GM23248 (cell line): ENCODE measurements at regions not wholly inside any gene's neighbourhood (a gene's known extent, or its start where the extent isn't known, plus 50 kb on each side); places are given as distances from the start of the nearest gene placed in this dataset.

Experiments
- DNase-seq: peaks from one replicate; pipeline ENCODE4 v3.0.0-alpha.2; 2015
- H2AFZ ChIP-seq: fragments of 200-600 bp; sonication (generic); 2 replicates; pipeline ENCODE4 v1.6.1; 2016; ENCODE audit warnings: antibody characterized with exemption
- H3F3A ChIP-seq: fragments of 200-600 bp; sonication (generic); 2 replicates; pipeline ENCODE4 v1.6.1; 2016; ENCODE audit warnings: mild to moderate bottlenecking, antibody characterized with exemption, mixed run types; ENCODE audit not compliant: insufficient read depth
- H3K27ac ChIP-seq: fragments of 200-600 bp; sonication (generic); 2 replicates; pipeline ENCODE4 v1.5.1; 2016; ENCODE audit warnings: mild to moderate bottlenecking
- H3K27me3 ChIP-seq: fragments of 200-600 bp; sonication (generic); replicated peaks from 2 replicates; pipeline ENCODE4 v1.6.1; 2016; ENCODE audit warnings: mild to moderate bottlenecking; ENCODE audit not compliant: insufficient read depth
- H3K36me3 ChIP-seq: fragments of 200-600 bp; sonication (generic); 2 replicates; pipeline ENCODE4 v1.6.1; 2016; ENCODE audit warnings: low read depth, mild to moderate bottlenecking
- H3K4me1 ChIP-seq: fragments of 200-600 bp; sonication (generic); 2 replicates; pipeline ENCODE4 v1.6.1; 2016; ENCODE audit warnings: mild to moderate bottlenecking; ENCODE audit not compliant: insufficient read depth
- H3K4me2 ChIP-seq: fragments of 200-600 bp; sonication (generic); one replicate; pipeline ENCODE4 v1.6.1; 2016; ENCODE audit warnings: mild to moderate bottlenecking; ENCODE audit not compliant: unreplicated experiment
- H3K4me3 ChIP-seq: fragments of 200-600 bp; sonication (generic); 2 replicates; pipeline ENCODE4 v1.5.1; 2016; ENCODE audit warnings: mild to moderate bottlenecking
- H3K79me2 ChIP-seq: fragments of 200-600 bp; sonication (generic); 2 replicates; pipeline ENCODE4 v1.6.1; 2016; ENCODE audit warnings: mild to moderate bottlenecking; ENCODE audit not compliant: insufficient read depth
- H3K9ac ChIP-seq: fragments of 200-600 bp; sonication (generic); 2 replicates; pipeline ENCODE4 v1.6.1; 2016; ENCODE audit warnings: mild to moderate bottlenecking
- H3K9me2 ChIP-seq: fragments of 200-600 bp; sonication (generic); 2 replicates; pipeline ENCODE4 v1.6.1; 2016; ENCODE audit warnings: mixed run types, mild to moderate bottlenecking, moderate library complexity; ENCODE audit not compliant: insufficient read depth
- H3K9me3 ChIP-seq: fragments of 200-600 bp; sonication (generic); one replicate; pipeline ENCODE4 v1.6.1; 2017; ENCODE audit warnings: low read depth
- H4K20me1 ChIP-seq: fragments of 200-600 bp; sonication (generic); 2 replicates; pipeline ENCODE4 v1.6.0; 2016; ENCODE audit not compliant: insufficient read depth
- EZH2 ChIP-seq: fragments of 200-600 bp; sonication (generic); IDR thresholded peaks from 2 replicates; pipeline ENCODE4 v1.6.1; 2018; ENCODE audit warnings: antibody characterized with exemption, mild to moderate bottlenecking; ENCODE audit not compliant: insufficient read depth, poor library complexity, severe bottlenecking
- EZH2phosphoT487 ChIP-seq: fragments of 200-600 bp; sonication (generic); IDR thresholded peaks from 2 replicates; pipeline ENCODE4 v1.6.1; 2018; ENCODE audit warnings: antibody characterized with exemption, moderate library complexity, mild to moderate bottlenecking, low read depth; ENCODE audit not compliant: insufficient read depth
- WGBS, 2 experiments: methylation state at CpG; one replicate each; pipeline ENCODE4 v1.1.6; 2015 to 2017; ENCODE audit warnings: low lambda C conversion rate in 2 of 2, low coverage in 1 of 2; ENCODE audit errors: missing lambda C conversion rate in 2 of 2; 5-methylcytosine and 5-hydroxymethylcytosine counted together
- in situ Hi-C: fragments of 300-500 bp; cut with MboI; formaldehyde crosslinking; loops from 2 replicates; pipeline ENCODE4 v1.15.0; 2020

- no peaks in the 10 kb centered on the region for H3K79me2 ChIP-seq
- WGBS, 2 experiments, result 57 to 60% methylated on average over 20 of the region's 20 CpGs
- H2AFZ ChIP-seq, result no peak overlapping the region
- no peak for DNase-seq
- no peak overlapping the region for H3K4me2 ChIP-seq
- H3K27ac ChIP-seq, result no peak overlapping the region
- TF ChIP-seq EZH2phosphoT487 (no peak), EZH2 (no peak)
- H3K9ac ChIP-seq, result no peak overlapping the region
- H3K27me3 ChIP-seq, result peaks cover 15% of the 10 kb centered on the region
- no peak overlapping the region for H3K4me3 ChIP-seq
- H3K9me2 ChIP-seq, result no peaks in the 10 kb centered on the region
- in situ Hi-C loops, result no loop called here
- no peaks in the 10 kb centered on the region for H4K20me1 ChIP-seq
- no peaks in the 10 kb centered on the region for H3K36me3 ChIP-seq
- H3K9me3 ChIP-seq, result no peaks in the 10 kb centered on the region
- no peaks in the 10 kb centered on the region for H3F3A ChIP-seq
- no peaks in the 10 kb centered on the region for H3K4me1 ChIP-seq
Observed at GRCh38 chr17:77856551-77857305, 101.8 kb upstream of the TNRC6C start.

- no peak overlapping the region for H3K4me3 ChIP-seq
- no peaks in the 10 kb centered on the region for H3K9me2 ChIP-seq
- no peaks in the 10 kb centered on the region for H4K20me1 ChIP-seq
- 45 to 46% methylated on average over 3 of the region's 3 CpGs for WGBS, 2 experiments
- H3K4me2 ChIP-seq, result no peak overlapping the region
- H2AFZ ChIP-seq, result no peak overlapping the region
- in situ Hi-C loops, result no loop called here
- no peaks in the 10 kb centered on the region for H3K36me3 ChIP-seq
- TF ChIP-seq EZH2phosphoT487 (no peak), EZH2 (no peak)
- no peaks in the 10 kb centered on the region for H3K4me1 ChIP-seq
- H3K79me2 ChIP-seq, result no peaks in the 10 kb centered on the region
- no peak overlapping the region for H3K9ac ChIP-seq
- H3F3A ChIP-seq, result no peaks in the 10 kb centered on the region
- no peaks in the 10 kb centered on the region for H3K9me3 ChIP-seq
- H3K27me3 ChIP-seq, result peaks cover 15% of the 10 kb centered on the region
- DNase-seq, result no peak
- H3K27ac ChIP-seq, result no peak overlapping the region
Observed at GRCh38 chr17:77857306-77857555, 101.3 kb upstream of the TNRC6C start.

GRCh38 chr17:77857613-77858012 lies 100.9 kb upstream of the TNRC6C start:
- no peaks in the 10 kb centered on the region for H3K79me2 ChIP-seq
- no peak for DNase-seq
- no peak overlapping the region for H3K9ac ChIP-seq
- no peaks in the 10 kb centered on the region for H3F3A ChIP-seq
- TF ChIP-seq EZH2 (no peak), EZH2phosphoT487 (no peak)
- no peaks in the 10 kb centered on the region for H3K36me3 ChIP-seq
- H3K4me3 ChIP-seq, result no peak overlapping the region
- 60 to 69% methylated on average over 3 of the region's 3 CpGs for WGBS, 2 experiments
- H3K4me1 ChIP-seq, result no peaks in the 10 kb centered on the region
- H3K9me2 ChIP-seq, result no peaks in the 10 kb centered on the region
- peaks cover 15% of the 10 kb centered on the region for H3K27me3 ChIP-seq
- no peaks in the 10 kb centered on the region for H4K20me1 ChIP-seq
- in situ Hi-C loops, result no loop called here
- no peaks in the 10 kb centered on the region for H3K9me3 ChIP-seq
- H2AFZ ChIP-seq, result no peak overlapping the region
- H3K4me2 ChIP-seq, result no peak overlapping the region
- no peak overlapping the region for H3K27ac ChIP-seq

GRCh38 chr17:77858291-77859034 lies 100.0 kb upstream of the TNRC6C start:
- no peaks in the 10 kb centered on the region for H3K9me2 ChIP-seq
- no peaks in the 10 kb centered on the region for H3K4me1 ChIP-seq
- H3K4me3 ChIP-seq, result no peak overlapping the region
- no peaks in the 10 kb centered on the region for H3F3A ChIP-seq
- H3K36me3 ChIP-seq, result no peaks in the 10 kb centered on the region
- no peak for DNase-seq
- 11 to 18% methylated on average over 5 of the region's 5 CpGs for WGBS, 2 experiments
- H3K9ac ChIP-seq, result no peak overlapping the region
- no peak overlapping the region for H3K27ac ChIP-seq
- H3K79me2 ChIP-seq, result no peaks in the 10 kb centered on the region
- TF ChIP-seq EZH2phosphoT487, result no peak
- no peak for TF ChIP-seq EZH2
- H4K20me1 ChIP-seq, result no peaks in the 10 kb centered on the region
- peaks cover 15% of the 10 kb centered on the region for H3K27me3 ChIP-seq
- in situ Hi-C loops, result no loop called here
- H3K4me2 ChIP-seq, result no peak overlapping the region
- no peaks in the 10 kb centered on the region for H3K9me3 ChIP-seq
- no peak overlapping the region for H2AFZ ChIP-seq
